Breast epithelium (tissue), 4 donors: ENCODE measurements at regions not wholly inside any gene's neighbourhood (a gene's known extent, or its start where the extent isn't known, plus 50 kb on each side); places are given as distances from the start of the nearest gene placed in this dataset.

ENCODE experiments used
- DNase-seq, 2 donors: peaks; one replicate each; pipeline ENCODE4 v3.0.0-alpha.2; 2019; ENCODE audit warnings: low spot score in 2 of 2
- H3K27ac ChIP-seq, 2 donors: fragments of 200-600 bp; sonication (generic) in 1 of 2; one replicate each; pipeline ENCODE4 v1.5.1; 2016 to 2019; ENCODE audit warnings: mild to moderate bottlenecking in 1 of 2
- H3K27me3 ChIP-seq, 2 donors: fragments of 200-600 bp; sonication (generic) in 1 of 2; one replicate each; pipeline versions ENCODE4 v1.5.1 to v1.6.0; 2017 to 2019; ENCODE audit warnings: control low read depth in 1 of 2, mild to moderate bottlenecking in 1 of 2
- H3K36me3 ChIP-seq: fragments of 200-600 bp; one replicate; pipeline ENCODE4 v1.5.1; 2019
- H3K4me1 ChIP-seq, 2 donors: fragments of 200-600 bp; sonication (generic); one replicate each; pipeline ENCODE4 v1.5.1; 2016 to 2019; ENCODE audit warnings: control low read depth in 1 of 2
- H3K4me3 ChIP-seq, 3 donors: fragments of 200-600 bp; sonication (generic); 1 replicate in 2 of 3; 2 replicates in 1 of 3; pipeline ENCODE4 v1.5.1; 2016 to 2019; ENCODE audit warnings: mild to moderate bottlenecking in 3 of 3, moderate library complexity in 2 of 3
- H3K9me3 ChIP-seq, 2 donors: fragments of 200-600 bp; sonication (generic) in 1 of 2; one replicate each; pipeline ENCODE4 v1.5.1; 2016 to 2019; ENCODE audit warnings: control low read depth in 1 of 2
- POLR2A ChIP-seq: fragments of 450-650 bp; IDR thresholded peaks from one replicate; pipeline ENCODE4 v1.6.1; 2016; ENCODE audit warnings: antibody characterized with exemption, mild to moderate bottlenecking, moderate library complexity
- POLR2AphosphoS5 ChIP-seq, 3 donors: sonication (generic); formaldehyde crosslinking; IDR thresholded peaks; one replicate each; pipeline ENCODE4 v1.6.1; 2017; ENCODE audit warnings: antibody characterized with exemption in 3 of 3
- intact Hi-C: fragments of 100-400 bp; cut with DNase I; formaldehyde crosslinking; loops from one replicate; pipeline ENCODE4 v1.15.1; 2023; ENCODE audit warnings: low total_unique reads
- TF ChIP-seq, protein P1 (sequence below), 3 donors: fragments of 450-650 bp; IDR thresholded peaks; one replicate each; pipeline ENCODE4 v1.5.1; 2016 to 2017; ENCODE audit warnings: antibody characterized with exemption in 3 of 3, mild to moderate bottlenecking in 3 of 3, moderate library complexity in 3 of 3

DNA sequence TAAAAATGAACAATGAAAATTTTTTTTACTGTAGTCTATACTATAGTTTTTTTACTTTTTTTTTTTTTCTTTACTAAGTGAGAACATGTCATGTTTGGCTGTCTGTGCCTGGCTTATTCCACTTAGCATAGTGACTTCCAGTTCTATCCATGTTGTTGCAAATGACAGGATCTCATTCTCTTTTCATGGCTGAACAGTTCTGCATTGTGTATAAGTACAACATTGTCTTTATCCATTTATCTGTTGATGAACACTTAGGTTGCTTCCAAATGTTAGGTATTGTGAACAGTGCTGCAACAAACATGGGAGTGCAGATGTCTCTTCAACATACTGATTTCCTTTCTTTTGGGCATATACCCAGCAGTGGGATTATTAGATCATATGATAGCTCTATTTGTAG is 88.1 kb upstream of the CCDC90B start:
- DNase-seq: no peak
- Histone ChIP-seq H3K27ac (no peak overlapping the region), H3K4me3 (no peak overlapping the region), H3K27me3 (no peaks in the 10 kb centered on the region), H3K4me1 (no peaks in the 10 kb centered on the region), H3K9me3 (no peaks in the 10 kb centered on the region), H3K36me3 (no peaks in the 10 kb centered on the region)
- intact Hi-C loops: no loop called here
- TF ChIP-seq POLR2AphosphoS5 (IDR thresholded peaks at IDR 0.05) (no peak), POLR2A (no peak)
- TF ChIP-seq, protein P1, sequence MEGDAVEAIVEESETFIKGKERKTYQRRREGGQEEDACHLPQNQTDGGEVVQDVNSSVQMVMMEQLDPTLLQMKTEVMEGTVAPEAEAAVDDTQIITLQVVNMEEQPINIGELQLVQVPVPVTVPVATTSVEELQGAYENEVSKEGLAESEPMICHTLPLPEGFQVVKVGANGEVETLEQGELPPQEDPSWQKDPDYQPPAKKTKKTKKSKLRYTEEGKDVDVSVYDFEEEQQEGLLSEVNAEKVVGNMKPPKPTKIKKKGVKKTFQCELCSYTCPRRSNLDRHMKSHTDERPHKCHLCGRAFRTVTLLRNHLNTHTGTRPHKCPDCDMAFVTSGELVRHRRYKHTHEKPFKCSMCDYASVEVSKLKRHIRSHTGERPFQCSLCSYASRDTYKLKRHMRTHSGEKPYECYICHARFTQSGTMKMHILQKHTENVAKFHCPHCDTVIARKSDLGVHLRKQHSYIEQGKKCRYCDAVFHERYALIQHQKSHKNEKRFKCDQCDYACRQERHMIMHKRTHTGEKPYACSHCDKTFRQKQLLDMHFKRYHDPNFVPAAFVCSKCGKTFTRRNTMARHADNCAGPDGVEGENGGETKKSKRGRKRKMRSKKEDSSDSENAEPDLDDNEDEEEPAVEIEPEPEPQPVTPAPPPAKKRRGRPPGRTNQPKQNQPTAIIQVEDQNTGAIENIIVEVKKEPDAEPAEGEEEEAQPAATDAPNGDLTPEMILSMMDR (IDR thresholded peaks at IDR 0.05): no peak

DNA sequence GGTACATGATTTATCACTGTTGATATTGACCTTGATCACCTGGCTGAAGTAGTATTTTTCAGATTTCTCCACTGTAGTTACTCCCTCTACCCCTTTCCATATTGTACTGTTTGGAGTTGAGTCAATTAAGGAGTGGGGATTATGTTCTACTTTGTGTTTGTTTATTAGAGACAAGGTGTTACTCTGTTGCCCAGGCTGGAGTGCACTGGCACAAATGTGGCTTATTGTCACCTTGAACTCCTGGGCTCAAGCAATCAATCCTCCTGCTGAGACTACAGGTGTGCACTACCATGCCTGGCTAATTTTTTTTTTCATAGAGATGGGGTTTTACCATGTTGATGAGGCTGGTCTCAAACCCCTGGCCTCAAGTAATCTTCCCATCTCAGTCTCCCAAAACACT is 85.3 kb upstream of the CCDC90B start:
- Histone ChIP-seq H3K4me3 (no peak overlapping the region), H3K27ac (no peak overlapping the region), H3K27me3 (no peaks in the 10 kb centered on the region), H3K36me3 (no peaks in the 10 kb centered on the region), H3K9me3 (peaks cover 0 to 12% of the 10 kb centered on the region in 2 donors), H3K4me1 (no peaks in the 10 kb centered on the region)
- TF ChIP-seq POLR2AphosphoS5 (IDR thresholded peaks at IDR 0.05) (no peak), POLR2A (no peak)
- TF ChIP-seq, protein P1 (IDR thresholded peaks at IDR 0.05): no peak
- DNase-seq: no peak
- intact Hi-C loops: no loop called here

DNA sequence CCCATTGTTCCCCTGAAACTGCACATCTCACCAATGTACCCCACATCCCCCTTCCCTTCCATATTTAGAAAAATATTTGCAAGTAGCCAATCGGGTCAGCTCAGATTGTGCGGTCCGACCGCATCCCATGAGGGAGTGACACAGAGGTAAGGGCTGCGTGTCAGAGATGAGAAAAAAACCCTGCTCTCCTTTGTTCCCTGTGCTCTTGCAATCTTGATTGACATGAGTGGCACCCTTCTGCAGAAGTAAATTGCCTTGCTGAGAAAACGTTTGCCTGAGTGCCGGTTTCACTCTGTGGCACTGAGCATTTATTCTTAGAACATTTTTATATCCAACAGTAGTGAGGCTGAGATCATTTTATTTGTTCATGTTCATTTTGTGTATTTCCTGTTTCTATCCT is 81.6 kb upstream of the CCDC90B start:
- TF ChIP-seq POLR2AphosphoS5 (IDR thresholded peaks at IDR 0.05) (no peak), POLR2A (no peak)
- TF ChIP-seq, protein P1 (IDR thresholded peaks at IDR 0.05): no peak

DNA sequence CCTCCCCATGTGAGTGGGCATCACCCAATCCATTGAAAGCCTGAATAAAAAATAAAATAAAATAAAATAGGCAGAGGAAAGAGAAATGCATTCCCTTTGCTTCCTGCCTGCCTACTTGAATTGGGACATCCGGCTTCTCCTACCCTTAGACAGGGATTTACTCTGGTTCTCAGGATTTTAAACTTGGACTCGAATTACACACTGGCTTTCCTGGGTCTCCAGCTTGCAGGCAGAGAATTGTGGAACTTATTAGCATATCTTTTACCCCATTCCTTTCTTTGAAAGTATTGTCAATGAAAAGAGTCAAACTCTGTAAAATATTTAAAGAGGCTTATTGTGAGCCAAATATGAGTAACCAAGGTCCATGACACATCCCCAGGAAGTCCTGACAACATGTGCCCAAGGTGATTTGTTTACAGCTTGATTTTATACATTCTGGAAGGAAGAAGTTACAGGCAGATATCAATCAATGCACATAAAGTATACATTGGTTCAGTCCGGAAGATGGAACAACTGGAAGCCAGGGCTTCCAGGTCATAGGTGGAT is 78.4 kb upstream of the CCDC90B start:
- TF ChIP-seq POLR2AphosphoS5 (IDR thresholded peaks at IDR 0.05) (no peak), POLR2A (no peak)
- TF ChIP-seq, protein P1 (IDR thresholded peaks at IDR 0.05): no peak
- peaks cover 0 to 12% of the 10 kb centered on the region in 2 donors for H3K9me3 ChIP-seq
- no peak overlapping the region for H3K27ac ChIP-seq
- no peak for DNase-seq
- intact Hi-C loops: no loop called here
- no peaks in the 10 kb centered on the region for H3K4me1 ChIP-seq
- H3K27me3 ChIP-seq: no peaks in the 10 kb centered on the region
- no peaks in the 10 kb centered on the region for H3K36me3 ChIP-seq
- no peak overlapping the region for H3K4me3 ChIP-seq

More for the DNA sequence above, 81.6 kb upstream of the CCDC90B start:
- Histone ChIP-seq H3K27ac (no peak overlapping the region), H3K4me3 (no peak overlapping the region), H3K36me3 (no peaks in the 10 kb centered on the region), H3K9me3 (peaks cover 0 to 12% of the 10 kb centered on the region in 2 donors), H3K4me1 (no peaks in the 10 kb centered on the region), H3K27me3 (no peaks in the 10 kb centered on the region)
- no peak for DNase-seq
- intact Hi-C loops: loop anchor here (2.0 kb wide), 1 partner anchor 27 kb away; no protein-coding TSS in a partner anchor

DNA sequence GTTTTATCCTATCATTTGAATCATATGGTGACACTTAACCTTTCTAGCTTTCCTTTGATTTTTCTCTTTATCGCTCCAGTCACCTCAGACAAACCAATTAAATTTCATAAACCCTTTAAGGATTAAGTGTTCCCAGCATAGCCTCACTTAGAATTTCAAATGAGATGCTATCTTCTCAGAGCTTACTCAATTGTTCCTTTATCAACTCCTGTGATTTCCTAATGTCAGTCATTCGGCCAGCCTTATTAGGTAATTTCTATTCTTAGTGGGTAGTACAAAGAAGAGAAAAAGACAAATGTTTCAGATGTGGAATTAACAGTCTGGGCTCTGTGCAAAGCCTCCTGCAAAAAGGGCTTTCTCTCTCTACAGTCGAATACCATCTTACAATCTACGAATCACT is 77.1 kb upstream of the CCDC90B start:
- Histone ChIP-seq H3K27ac (no peak overlapping the region), H3K36me3 (no peaks in the 10 kb centered on the region), H3K4me3 (no peak overlapping the region), H3K9me3 (peaks cover 0 to 9% of the 10 kb centered on the region in 2 donors), H3K27me3 (no peaks in the 10 kb centered on the region), H3K4me1 (no peaks in the 10 kb centered on the region)
- no peak for DNase-seq
- TF ChIP-seq POLR2AphosphoS5 (IDR thresholded peaks at IDR 0.05): no peak
- TF ChIP-seq, protein P1 (IDR thresholded peaks at IDR 0.05): no peak
- no peak for TF ChIP-seq POLR2A
- intact Hi-C loops: no loop called here
